Ectodermal cell (in vitro differentiated cells): ENCODE measurements at regions not wholly inside any gene's neighbourhood (a gene's known extent, or its start where the extent isn't known, plus 50 kb on each side); places are given as distances from the start of the nearest gene placed in this dataset.

Experiments
- H3K27ac ChIP-seq: 2 replicates; pipeline ENCODE4 v1.7.0; 2013; ENCODE audit warnings: mild to moderate bottlenecking, low read depth, low read length; ENCODE audit not compliant: insufficient read depth, poor library complexity, severe bottlenecking
- H3K27me3 ChIP-seq: 2 replicates; pipeline ENCODE4 v1.7.0; 2013; ENCODE audit warnings: mild to moderate bottlenecking, low read length; ENCODE audit not compliant: insufficient read depth, control insufficient read depth, poor library complexity, severe bottlenecking
- H3K36me3 ChIP-seq: one replicate; pipeline ENCODE4 v1.7.0; 2013; ENCODE audit warnings: low read length; ENCODE audit not compliant: control insufficient read depth, insufficient read depth
- H3K4me1 ChIP-seq: one replicate; pipeline ENCODE4 v1.7.0; 2013; ENCODE audit warnings: low read length; ENCODE audit not compliant: control insufficient read depth, insufficient read depth
- H3K4me3 ChIP-seq: 2 replicates; pipeline ENCODE4 v1.7.0; 2013; ENCODE audit warnings: low read depth, low read length, control low read depth; ENCODE audit not compliant: insufficient read depth
- H3K9me3 ChIP-seq: 2 replicates; pipeline ENCODE4 v1.7.0; 2013; ENCODE audit warnings: mild to moderate bottlenecking, low read length, moderate library complexity; ENCODE audit not compliant: control insufficient read depth
- WGBS, 2 experiments: methylation state at CpG; one replicate each; pipeline ENCODE4 v1.1.7; 2013; ENCODE audit warnings: missing lambda C conversion rate in 2 of 2; 5-methylcytosine and 5-hydroxymethylcytosine counted together

- Histone ChIP-seq H3K9me3 (no peaks in the 10 kb centered on the region), H3K4me1 (no peaks in the 10 kb centered on the region), H3K27me3 (no peaks in the 10 kb centered on the region), H3K4me3 (no peak overlapping the region), H3K27ac (no peak overlapping the region), H3K36me3 (no peaks in the 10 kb centered on the region)
- 95% methylated on average over 18 of the region's 18 CpGs for WGBS, 2 experiments
Measured at GRCh38 chr22:48603621-48604320, 1223.9 kb downstream of the BRD1 start.

GRCh38 chr22:48602805-48603518 lies 1224.7 kb downstream of the BRD1 start:
- H3K27ac ChIP-seq: no peak overlapping the region

GRCh38 chr22:48600681-48601080 lies 1227.0 kb downstream of the BRD1 start:
- Histone ChIP-seq H3K36me3 (no peaks in the 10 kb centered on the region), H3K9me3 (no peaks in the 10 kb centered on the region), H3K4me3 (no peak overlapping the region), H3K27ac (no peak overlapping the region), H3K4me1 (no peaks in the 10 kb centered on the region), H3K27me3 (no peaks in the 10 kb centered on the region)
- 96 to 97% methylated on average over 27 of the region's 27 CpGs for WGBS, 2 experiments

More at GRCh38 chr22:48602805-48603518, 1224.7 kb downstream of the BRD1 start:
- H3K4me3 ChIP-seq: no peak overlapping the region
- no peaks in the 10 kb centered on the region for H3K9me3 ChIP-seq
- 91 to 93% methylated on average over 26 of the region's 26 CpGs for WGBS, 2 experiments
- H3K27me3 ChIP-seq: no peaks in the 10 kb centered on the region
- no peaks in the 10 kb centered on the region for H3K36me3 ChIP-seq
- H3K4me1 ChIP-seq: no peaks in the 10 kb centered on the region

GRCh38 chr22:48600171-48600570 lies 1227.5 kb downstream of the BRD1 start:
- Histone ChIP-seq H3K4me1 (no peaks in the 10 kb centered on the region), H3K36me3 (no peaks in the 10 kb centered on the region), H3K27me3 (no peaks in the 10 kb centered on the region), H3K9me3 (no peaks in the 10 kb centered on the region), H3K4me3 (no peak overlapping the region), H3K27ac (no peak overlapping the region)
- 94 to 97% methylated on average over 17 of the region's 17 CpGs for WGBS, 2 experiments

GRCh38 chr22:48599346-48599745 lies 1228.3 kb downstream of the BRD1 start:
- Histone ChIP-seq H3K4me3 (no peak overlapping the region), H3K4me1 (no peaks in the 10 kb centered on the region), H3K27ac (no peak overlapping the region), H3K9me3 (no peaks in the 10 kb centered on the region), H3K27me3 (no peaks in the 10 kb centered on the region), H3K36me3 (no peaks in the 10 kb centered on the region)
- 84 to 86% methylated on average over 10 of the region's 10 CpGs for WGBS, 2 experiments

GRCh38 chr22:48596111-48596850 lies 1231.4 kb downstream of the BRD1 start:
- H3K36me3 ChIP-seq: no peaks in the 10 kb centered on the region
- H3K4me1 ChIP-seq: no peaks in the 10 kb centered on the region
- no peaks in the 10 kb centered on the region for H3K9me3 ChIP-seq
- 94% methylated on average over 24 of the region's 24 CpGs for WGBS, 2 experiments
- no peak overlapping the region for H3K4me3 ChIP-seq
- no peaks in the 10 kb centered on the region for H3K27me3 ChIP-seq
- no peak overlapping the region for H3K27ac ChIP-seq

- no peak overlapping the region for H3K27ac ChIP-seq
- 88 to 90% methylated on average over 10 of the region's 10 CpGs for WGBS, 2 experiments
Measured at GRCh38 chr22:48595511-48595905, 1232.2 kb downstream of the BRD1 start.

GRCh38 chr22:48594757-48595510 lies 1232.7 kb downstream of the BRD1 start:
- Histone ChIP-seq H3K4me3 (no peak overlapping the region), H3K36me3 (no peaks in the 10 kb centered on the region)

More at GRCh38 chr22:48595511-48595905, 1232.2 kb downstream of the BRD1 start:
- no peaks in the 10 kb centered on the region for H3K9me3 ChIP-seq
- no peaks in the 10 kb centered on the region for H3K4me1 ChIP-seq
- no peaks in the 10 kb centered on the region for H3K27me3 ChIP-seq
- no peak overlapping the region for H3K4me3 ChIP-seq
- no peaks in the 10 kb centered on the region for H3K36me3 ChIP-seq

GRCh38 chr22:48594016-48594756 lies 1233.5 kb downstream of the BRD1 start:
- H3K27me3 ChIP-seq: no peaks in the 10 kb centered on the region
- H3K9me3 ChIP-seq: no peaks in the 10 kb centered on the region
- no peaks in the 10 kb centered on the region for H3K36me3 ChIP-seq
- WGBS, 2 experiments: 93 to 94% methylated on average over 21 of the region's 21 CpGs
- no peak overlapping the region for H3K4me3 ChIP-seq
- no peak overlapping the region for H3K27ac ChIP-seq
- no peaks in the 10 kb centered on the region for H3K4me1 ChIP-seq

More at GRCh38 chr22:48594757-48595510, 1232.7 kb downstream of the BRD1 start:
- no peaks in the 10 kb centered on the region for H3K27me3 ChIP-seq
- no peaks in the 10 kb centered on the region for H3K9me3 ChIP-seq
- WGBS, 2 experiments: 94 to 95% methylated on average over 19 of the region's 19 CpGs
- no peak overlapping the region for H3K27ac ChIP-seq
- H3K4me1 ChIP-seq: no peaks in the 10 kb centered on the region
